Heart right ventricle (tissue), 16 donors: ENCODE measurements at regions not wholly inside any gene's neighbourhood (a gene's known extent, or its start where the extent isn't known, plus 50 kb on each side); places are given as distances from the start of the nearest gene placed in this dataset.

Experiments used
- ATAC-seq, 8 donors: fragments of 200-7000 bp; cut with Tn5 transposase; one replicate each; pipeline ENCODE4 v1.9.1; 2020; ENCODE audit warnings: mild to moderate bottlenecking in 8 of 8, moderate library complexity in 8 of 8, moderate number of reproducible peaks in 1 of 8
- DNase-seq, 2 donors: peaks; one replicate each; pipeline ENCODE4 v3.0.0-alpha.2; 2020
- H3K27ac ChIP-seq, 10 donors: fragments of 200-600 bp; sonication (generic) in 2 of 10; one replicate each; pipeline versions ENCODE4 v1.5.0 to v1.8.0; 2020 to 2022; ENCODE audit warnings: mild to moderate bottlenecking in 3 of 10
- H3K27me3 ChIP-seq, 7 donors: fragments of 200-600 bp; one replicate each; pipeline ENCODE4 v1.8.0; 2021 to 2022; ENCODE audit warnings: mild to moderate bottlenecking in 2 of 7
- H3K36me3 ChIP-seq, 9 donors: fragments of 200-600 bp; sonication (generic) in 1 of 9; one replicate each; pipeline versions ENCODE4 v1.5.0 to v1.8.0; 2020 to 2022; ENCODE audit warnings: mild to moderate bottlenecking in 2 of 9
- H3K4me1 ChIP-seq, 9 donors: fragments of 200-600 bp; sonication (generic) in 1 of 9; one replicate each; pipeline versions ENCODE4 v1.5.0 to v1.8.0; 2020 to 2022; ENCODE audit warnings: mild to moderate bottlenecking in 4 of 9
- H3K4me3 ChIP-seq, 10 donors: fragments of 200-600 bp; sonication (generic) in 2 of 10; one replicate each; pipeline versions ENCODE4 v1.5.0 to v1.8.0; 2020 to 2022; ENCODE audit warnings: mild to moderate bottlenecking in 7 of 10, moderate library complexity in 2 of 10
- H3K9me3 ChIP-seq, 11 donors: fragments of 200-600 bp in 10 of 11; sonication (generic) in 2 of 11; one replicate each; pipeline versions ENCODE4 v1.5.0 to v1.8.0; 2013 to 2022; ENCODE audit warnings: mild to moderate bottlenecking in 2 of 11, control low read depth in 1 of 11, moderate library complexity in 1 of 11
- WGBS, 2 donors: extraction: QIAGEN DNeasy Blood & Tissue Kit; methylation state at CpG; one replicate each; pipeline ENCODE4 v1.1.7; 2013; ENCODE audit warnings: inconsistent platforms in 1 of 2; 5-methylcytosine and 5-hydroxymethylcytosine counted together
- intact Hi-C, 10 donors: fragments of 100-400 bp; cut with DNase I; formaldehyde crosslinking; loops; one replicate each; pipeline versions ENCODE4 v1.11.1 to v1.14.2; 2022
- TF ChIP-seq, protein P1 (sequence below), 9 donors: fragments of 200-600 bp; sonication (generic) in 2 of 9; IDR thresholded peaks; one replicate each; pipeline versions ENCODE4 v1.5.0 to v1.8.0; 2021 to 2022; ENCODE audit warnings: antibody characterized with exemption in 9 of 9, mild to moderate bottlenecking in 5 of 9, moderate library complexity in 1 of 9
- donor health status: Arrhythmogenic right ventricular cardiomyopathy.
- donor health status: ischemic (EF 13 %, LVEDD 7.1; RV severe dilation, severe dysfunction).
- donor health status: healthy with polysubstance abuse.
- donor health status: DM: no; HTN: yes; CAD: no.
- donor health status: DM: no; HTN: no; CAD: no.
- donor health status: ischemic (EF 25% LVEDD 6.9; RV normal size, moderate dysfunction).
- donor health status: ischemic (EF 25% LVEDD 5.7; RV mildly dilated, moderate dysfunction).
- donor health status: healthy.
- donor health status: DM: yes; HTN: yes; CAD: no.
- donor health status: Ischemic cardiomyopathy.
- donor health status: ischemic (EF 35%, LVEDD 5.7; RV mildly dilated, moderate dysfunction).
- donor health status: nonischemic (EF 11% LVEDD 7.7; RV severe dilation, severe dysfunction).
- donor health status: DM: yes; HTN: yes; CAD: no.
- donor health status: PGD.
- donor health status: ischemic (EF 29% LVEDD 5.4; RV normal size, mild dysfunction).
- donor health status: nonischemic (EF 23%, LVEDD 6.1; RV moderate dilation, normal function).

GRCh38 chr22:26884921-26885320 is 227.5 kb downstream of the MIAT start:
- ATAC-seq = no peak
- H3K27ac ChIP-seq = no peak overlapping the region
- no peak for DNase-seq

DNA sequence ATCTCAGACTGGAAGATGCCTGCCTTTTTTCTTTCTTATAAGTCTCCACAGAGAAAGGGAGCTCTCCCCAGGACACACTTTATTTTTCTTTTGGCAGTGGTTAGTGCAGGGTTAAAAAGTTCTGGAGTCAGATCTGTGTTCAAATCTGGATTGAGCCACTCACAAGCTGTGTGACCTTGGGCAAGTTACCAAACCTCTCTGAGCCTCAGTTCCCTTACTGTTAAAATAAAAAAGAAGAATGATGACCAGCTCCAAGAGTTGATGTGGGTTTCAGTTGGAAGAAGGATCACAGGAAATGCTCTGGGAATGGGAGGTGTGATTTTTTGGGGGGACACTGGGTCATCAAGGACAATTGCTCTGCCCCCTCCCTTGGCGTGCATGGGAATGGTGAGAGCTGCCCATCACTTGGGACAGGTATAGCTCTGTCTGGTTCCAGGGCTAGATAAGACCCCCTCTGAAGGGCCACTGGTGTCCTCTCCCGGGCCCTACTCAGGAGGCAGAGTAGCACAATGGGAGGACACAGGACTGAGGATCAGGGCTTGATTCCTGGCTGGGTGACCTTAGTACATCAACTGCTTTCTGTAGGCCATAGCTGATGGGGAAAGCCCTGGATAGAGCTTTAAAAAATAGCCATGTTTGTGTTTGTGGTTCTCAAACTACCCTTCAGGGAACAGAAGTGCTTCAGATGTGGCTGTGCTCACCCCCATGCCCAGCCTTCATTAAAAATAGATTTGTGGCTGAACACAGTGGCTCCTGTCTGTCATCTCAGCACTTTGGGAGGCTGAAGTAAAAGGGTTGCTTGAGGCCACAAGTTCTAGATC is 228.3 kb downstream of the MIAT start:
- intact Hi-C loops = no loop called here
- Histone ChIP-seq H3K9me3 (no peaks in the 10 kb centered on the region), H3K27ac (no peak overlapping the region), H3K4me3 (no peak overlapping the region), H3K27me3 (no peaks in the 10 kb centered on the region), H3K4me1 (peaks cover 0 to 13% (median 7%) of the 10 kb centered on the region in 9 donors), H3K36me3 (no peaks in the 10 kb centered on the region)
- 50 to 73% methylated on average over 2 of the region's 2 CpGs for WGBS, 2 donors
- ATAC-seq (no peak), DNase-seq (no peak)
- TF ChIP-seq, protein P1, sequence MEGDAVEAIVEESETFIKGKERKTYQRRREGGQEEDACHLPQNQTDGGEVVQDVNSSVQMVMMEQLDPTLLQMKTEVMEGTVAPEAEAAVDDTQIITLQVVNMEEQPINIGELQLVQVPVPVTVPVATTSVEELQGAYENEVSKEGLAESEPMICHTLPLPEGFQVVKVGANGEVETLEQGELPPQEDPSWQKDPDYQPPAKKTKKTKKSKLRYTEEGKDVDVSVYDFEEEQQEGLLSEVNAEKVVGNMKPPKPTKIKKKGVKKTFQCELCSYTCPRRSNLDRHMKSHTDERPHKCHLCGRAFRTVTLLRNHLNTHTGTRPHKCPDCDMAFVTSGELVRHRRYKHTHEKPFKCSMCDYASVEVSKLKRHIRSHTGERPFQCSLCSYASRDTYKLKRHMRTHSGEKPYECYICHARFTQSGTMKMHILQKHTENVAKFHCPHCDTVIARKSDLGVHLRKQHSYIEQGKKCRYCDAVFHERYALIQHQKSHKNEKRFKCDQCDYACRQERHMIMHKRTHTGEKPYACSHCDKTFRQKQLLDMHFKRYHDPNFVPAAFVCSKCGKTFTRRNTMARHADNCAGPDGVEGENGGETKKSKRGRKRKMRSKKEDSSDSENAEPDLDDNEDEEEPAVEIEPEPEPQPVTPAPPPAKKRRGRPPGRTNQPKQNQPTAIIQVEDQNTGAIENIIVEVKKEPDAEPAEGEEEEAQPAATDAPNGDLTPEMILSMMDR (IDR thresholded peaks at IDR 0.05) = no peak

More at GRCh38 chr22:26884921-26885320, 227.5 kb downstream of the MIAT start:
- no peaks in the 10 kb centered on the region for H3K9me3 ChIP-seq
- TF ChIP-seq, protein P1 (IDR thresholded peaks at IDR 0.05) = no peak
- H3K4me3 ChIP-seq = no peak overlapping the region
- WGBS, 2 donors = 88 to 91% methylated on average over 7 of the region's 7 CpGs
- intact Hi-C loops = no loop called here
- no peaks in the 10 kb centered on the region for H3K36me3 ChIP-seq
- H3K4me1 ChIP-seq = peaks cover 0 to 13% (median 7%) of the 10 kb centered on the region in 9 donors
- no peaks in the 10 kb centered on the region for H3K27me3 ChIP-seq

DNA sequence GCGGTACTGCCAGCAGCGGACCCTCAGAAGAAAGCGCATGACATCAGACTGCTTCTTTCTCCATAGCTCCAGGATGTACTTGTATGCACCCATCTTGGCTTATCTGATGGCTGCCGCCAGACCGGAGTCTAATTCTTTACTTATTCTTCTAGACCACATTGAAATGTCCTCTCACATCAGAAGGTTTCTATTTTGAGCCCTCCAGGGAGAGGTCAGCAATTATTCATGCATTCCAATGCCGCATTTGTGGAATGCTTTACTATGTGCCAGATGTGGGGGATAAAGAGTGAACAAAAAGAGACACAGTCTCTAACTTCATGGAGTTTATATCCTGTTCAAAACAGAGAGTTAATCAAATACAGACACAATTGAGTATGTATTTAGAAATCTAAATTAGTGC is 230.1 kb downstream of the MIAT start:
- DNase-seq (no peak), ATAC-seq (peak in 4 of 8 donors; percentile 42 to 87 (median 72))
- no peaks in the 10 kb centered on the region for H3K36me3 ChIP-seq
- 18 to 27% methylated on average over 6 of the region's 6 CpGs for WGBS, 2 donors
- TF ChIP-seq, protein P1 (IDR thresholded peaks at IDR 0.05) = no peak
- H3K27me3 ChIP-seq = no peaks in the 10 kb centered on the region
- intact Hi-C loops = no loop called here
- H3K4me1 ChIP-seq = peaks cover 0 to 13% (median 7%) of the 10 kb centered on the region in 9 donors
- no peaks in the 10 kb centered on the region for H3K9me3 ChIP-seq
- H3K27ac ChIP-seq = peak overlapping the region in 2 of 10 donors; percentile 37 to 53
- peak overlapping the region in 4 of 10 donors; percentile 6 to 22 (median 18) for H3K4me3 ChIP-seq

- ATAC-seq = no peak
- Histone ChIP-seq H3K27me3 (no peaks in the 10 kb centered on the region), H3K4me1 (peaks cover 0 to 13% (median 7%) of the 10 kb centered on the region in 9 donors)
Observed at GRCh38 chr22:26887916-26888315, 230.5 kb downstream of the MIAT start.

More at GRCh38 chr22:26887916-26888315, 230.5 kb downstream of the MIAT start:
- intact Hi-C loops = no loop called here
- no peaks in the 10 kb centered on the region for H3K9me3 ChIP-seq
- TF ChIP-seq, protein P1 (IDR thresholded peaks at IDR 0.05) = no peak
- 72 to 83% methylated on average over 4 of the region's 4 CpGs for WGBS, 2 donors
- no peaks in the 10 kb centered on the region for H3K36me3 ChIP-seq
- peak overlapping the region in 1 of 10 donors; percentile 53 for H3K27ac ChIP-seq
- H3K4me3 ChIP-seq = no peak overlapping the region
- no peak for DNase-seq
